IMR-90 (cell line): ENCODE measurements at regions not wholly inside any gene's neighbourhood (a gene's known extent, or its start where the extent isn't known, plus 50 kb on each side); places are given as distances from the start of the nearest gene placed in this dataset.
A peak's percentile ranks its signal among the peaks of the same experiment; 100 is the strongest.

Experiments used
- ATAC-seq: fragments of 200-7000 bp; cut with Tn5 transposase; 2 replicates; pipeline ENCODE4 v1.9.1; 2020; ENCODE audit warnings: low read depth, mild to moderate bottlenecking, moderate library complexity
- BruUV-seq: library from RNA; stranded (reverse); fragments of 400-500 nt; replicated peaks from 2 replicates; lab custom pipeline; 2021; lab: Mats Ljungman, UMichigan
- CTCF ChIA-PET: fragments of 300-600 bp; formaldehyde crosslinking; extraction: SDS; loops from one replicate; lab custom pipeline; 2021; ENCODE audit warnings: antibody characterized with exemption; lab: Yijun Ruan, JAX
- POLR2A ChIA-PET: fragments of 300-600 bp; sonication (Branson Sonifier 250); formaldehyde crosslinking; loops from one replicate; lab custom pipeline; 2022; ENCODE audit warnings: antibody characterized with exemption; ENCODE audit not compliant: unreplicated experiment; lab: Charles Lee
- DNase-seq: peaks from one replicate; pipeline ENCODE4 v3.0.0; 2013
- H2AFZ ChIP-seq: replicated peaks from 2 replicates; pipeline ENCODE3; 2013; ENCODE audit warnings: low read length, mild to moderate bottlenecking; ENCODE audit not compliant: poor library complexity
- H2AK5ac ChIP-seq: 2 replicates; pipeline ENCODE4 v1.6.1; 2013; ENCODE audit warnings: low read depth, low read length, inconsistent platforms
- H2AK9ac ChIP-seq: replicated peaks from 2 replicates; pipeline ENCODE3; 2013; ENCODE audit warnings: mild to moderate bottlenecking, low read depth, low read length, moderate library complexity; ENCODE audit not compliant: poor library complexity
- H2BK120ac ChIP-seq: 2 replicates; pipeline ENCODE4 v1.6.1; 2013; ENCODE audit warnings: low read depth, low read length, inconsistent platforms
- H2BK15ac ChIP-seq: 3 replicates; pipeline ENCODE4 v1.6.1; 2013; ENCODE audit warnings: low read depth, low read length, inconsistent platforms
- H2BK20ac ChIP-seq: 2 replicates; pipeline ENCODE4 v1.6.1; 2013; ENCODE audit warnings: low read depth, mild to moderate bottlenecking, inconsistent platforms, low read length, moderate library complexity
- H2BK5ac ChIP-seq: 2 replicates; pipeline ENCODE4 v1.6.1; 2013; ENCODE audit warnings: mild to moderate bottlenecking, low read depth, low read length, inconsistent platforms; ENCODE audit not compliant: poor library complexity, severe bottlenecking
- H3K14ac ChIP-seq: replicated peaks from 2 replicates; pipeline ENCODE4 v1.6.1; 2013; ENCODE audit warnings: low read depth, low read length, inconsistent platforms
- H3K18ac ChIP-seq: 2 replicates; pipeline ENCODE4 v1.6.1; 2013; ENCODE audit warnings: low read depth, low read length, control low read depth
- H3K23ac ChIP-seq: 2 replicates; pipeline ENCODE4 v1.6.1; 2013; ENCODE audit warnings: low read depth, low read length, inconsistent platforms
- H3K27ac ChIP-seq: 2 replicates; pipeline ENCODE4 v1.5.1; 2013; ENCODE audit warnings: mild to moderate bottlenecking, control low read depth, low read length; ENCODE audit not compliant: insufficient read depth
- H3K27me3 ChIP-seq: 2 replicates; pipeline ENCODE4 v1.6.1; 2013; ENCODE audit warnings: low read length; ENCODE audit not compliant: control insufficient read depth, insufficient read depth
- H3K36me3 ChIP-seq: 2 replicates; pipeline ENCODE4 v1.6.1; 2013; ENCODE audit warnings: low read length, mixed read lengths; ENCODE audit not compliant: control insufficient read depth, insufficient read depth
- H3K4ac ChIP-seq: 2 replicates; pipeline ENCODE4 v1.6.1; 2013; ENCODE audit warnings: low read depth, low read length, inconsistent platforms
- H3K4me1 ChIP-seq: 2 replicates; pipeline ENCODE4 v1.6.1; 2013; ENCODE audit warnings: low read length, mixed read lengths; ENCODE audit not compliant: control insufficient read depth, insufficient read depth
- H3K4me2 ChIP-seq: 2 replicates; pipeline ENCODE4 v1.6.1; 2013; ENCODE audit warnings: low read depth, mild to moderate bottlenecking, control low read depth, low read length, moderate library complexity
- H3K4me3 ChIP-seq: 2 replicates; pipeline ENCODE4 v1.5.1; 2013; ENCODE audit warnings: low read depth, mild to moderate bottlenecking, control low read depth, low read length, moderate library complexity; ENCODE audit not compliant: insufficient read depth
- H3K56ac ChIP-seq: 2 replicates; pipeline ENCODE4 v1.6.1; 2013; ENCODE audit warnings: low read length, inconsistent platforms; ENCODE audit not compliant: insufficient read depth; ENCODE audit errors: extremely low read depth
- H3K79me1 ChIP-seq, 2 experiments: 2 replicates each; pipeline ENCODE4 v1.6.1; 2013; ENCODE audit warnings: low read length in 2 of 2, inconsistent platforms in 1 of 2, low read depth in 1 of 2
- H3K9ac ChIP-seq: 2 replicates; pipeline ENCODE4 v1.6.1; 2013; ENCODE audit warnings: low read depth, low read length, control low read depth
- H3K9me1 ChIP-seq: 2 replicates; pipeline ENCODE4 v1.6.1; 2013; ENCODE audit warnings: low read length, inconsistent platforms; ENCODE audit not compliant: insufficient read depth
- H3K9me3 ChIP-seq: 2 replicates; pipeline ENCODE4 v1.6.1; 2013; ENCODE audit warnings: low read length; ENCODE audit not compliant: control insufficient read depth, insufficient read depth
- H4K20me1 ChIP-seq: 2 replicates; pipeline ENCODE4 v1.6.1; 2013; ENCODE audit warnings: low read length, inconsistent platforms; ENCODE audit not compliant: insufficient read depth
- H4K5ac ChIP-seq: 2 replicates; pipeline ENCODE4 v1.6.1; 2013; ENCODE audit warnings: mild to moderate bottlenecking, low read depth, low read length, control low read depth
- H4K8ac ChIP-seq, 2 experiments: 2 replicates each; pipeline ENCODE4 v1.6.1; 2013; ENCODE audit warnings: low read depth in 2 of 2, low read length in 2 of 2, control low read depth in 1 of 2, inconsistent platforms in 1 of 2
- H4K91ac ChIP-seq: 2 replicates; pipeline ENCODE4 v1.6.1; 2013; ENCODE audit warnings: low read depth, low read length, inconsistent platforms; ENCODE audit not compliant: insufficient read depth
- BHLHE40 ChIP-seq: fragments of 150-350 bp; IDR thresholded peaks from 2 replicates; pipeline ENCODE4 v1.6.1; 2016; ENCODE audit warnings: mild to moderate bottlenecking, low read depth, low read length
- CEBPB ChIP-seq: IDR thresholded peaks from 2 replicates; pipeline ENCODE4 v1.6.1; 2012; ENCODE audit warnings: low read depth, low read length, improper control_type of control experiment
- CHD1 ChIP-seq: IDR thresholded peaks from 2 replicates; pipeline ENCODE4 v1.6.1; 2012; ENCODE audit warnings: low read depth, low read length, improper control_type of control experiment
- ELK1 ChIP-seq: fragments of 150-350 bp; IDR thresholded peaks from 2 replicates; pipeline ENCODE4 v1.6.1; 2016; ENCODE audit warnings: low read depth, mild to moderate bottlenecking, low read length, moderate library complexity, borderline replicate concordance
- FOS ChIP-seq: fragments of 150-350 bp; IDR thresholded peaks from 2 replicates; pipeline ENCODE4 v1.6.1; 2016; ENCODE audit warnings: low read depth, low read length
- MAFK ChIP-seq: IDR thresholded peaks from 2 replicates; pipeline ENCODE4 v1.6.1; 2012; ENCODE audit warnings: low read depth, low read length, improper control_type of control experiment
- MAZ ChIP-seq: IDR thresholded peaks from 2 replicates; pipeline ENCODE4 v1.6.1; 2012; ENCODE audit warnings: low read depth, mild to moderate bottlenecking, low read length, improper control_type of control experiment, moderate library complexity, borderline replicate concordance
- MXI1 ChIP-seq: IDR thresholded peaks from 2 replicates; pipeline ENCODE4 v1.6.1; 2012; ENCODE audit warnings: low read depth, mild to moderate bottlenecking, low read length, moderate library complexity, borderline replicate concordance
- NFE2L2 ChIP-seq: fragments of 150-350 bp; IDR thresholded peaks from 2 replicates; pipeline ENCODE4 v1.6.1; 2016; ENCODE audit warnings: low read depth, mild to moderate bottlenecking, low read length
- POLR2A ChIP-seq: IDR thresholded peaks from 2 replicates; pipeline ENCODE4 v1.6.1; 2012; ENCODE audit warnings: mild to moderate bottlenecking, low read depth, low read length
- RAD21 ChIP-seq: IDR thresholded peaks from 2 replicates; pipeline ENCODE4 v1.6.1; 2012; ENCODE audit warnings: low read length, improper control_type of control experiment
- SMC3 ChIP-seq: fragments of 150-350 bp; IDR thresholded peaks from 2 replicates; pipeline ENCODE4 v1.6.1; 2016; ENCODE audit warnings: low read depth, mild to moderate bottlenecking, antibody characterized with exemption, low read length, moderate library complexity
- USF2 ChIP-seq: fragments of 150-350 bp; IDR thresholded peaks from 2 replicates; pipeline ENCODE4 v1.6.1; 2017; ENCODE audit warnings: mild to moderate bottlenecking, antibody characterized with exemption, low read length, low read depth
- WGBS, 2 experiments: methylation state at CpG; one replicate each; pipeline versions ENCODE4 v1.1.5 to v1.1.7; 2013; ENCODE audit warnings: missing lambda C conversion rate in 2 of 2; ENCODE audit not compliant: insufficient read length in 1 of 2; ENCODE audit errors: extremely low coverage in 2 of 2; 5-methylcytosine and 5-hydroxymethylcytosine counted together
- dilution Hi-C: fragments of 300-500 bp; cut with HindIII; formaldehyde crosslinking; loops from one replicate; pipeline ENCODE4 v1.14.3; 2018; ENCODE audit warnings: low sequenced_read_pairs; ENCODE audit not compliant: unreplicated experiment
- in situ Hi-C: fragments of 300-500 bp; cut with MboI; formaldehyde crosslinking; loops from 3 replicates; pipeline ENCODE4 v1.14.3; 2019; ENCODE audit warnings: low sequenced_read_pairs, inconsistent platforms, mixed read lengths
- intact Hi-C: fragments of 100-400 bp; cut with micrococcal nuclease; formaldehyde crosslinking; loops from 2 replicates; pipeline ENCODE4 v1.10.0; 2022

GRCh38 chr10:4650582-4650981 is 175.4 kb upstream of the AKR1E2 start (continued):
- TF ChIP-seq MAZ = no peak

GRCh38 chr10:4649886-4650508 is 176.0 kb upstream of the AKR1E2 start:
- Histone ChIP-seq H3K9me1 (0 out of 2 replicates have a peak, but pooled peaks cover 2% of the 10 kb centered on the region), H3K9me3 (no peaks in the 10 kb centered on the region), H3K36me3 (no peaks in the 10 kb centered on the region), H2AK5ac (no peak overlapping the region), H2BK5ac (peak overlapping the region; percentile 1), H3K14ac (no peak overlapping the region), H2BK120ac (peak overlapping the region; percentile 66; the same call in 1 of the 2 replicates), H2BK20ac (0 out of 2 replicates have a peak overlapping the region, but pooled peaks have one; percentile 53), H4K5ac (no peak overlapping the region), H3K4me2 (peak overlapping the region; percentile 58), H3K4me1 (peaks cover 4% of the 10 kb centered on the region; the same call in 1 of the 2 replicates), H4K20me1 (no peaks in the 10 kb centered on the region), H3K4ac (no peak overlapping the region), H3K79me1 (no peaks in the 10 kb centered on the region), H2AFZ (no peak overlapping the region), H3K4me3 (no peak overlapping the region), H3K56ac (no peak overlapping the region; the same call in 1 of the 2 replicates), H3K27ac (no peak overlapping the region), H4K91ac (no peak overlapping the region), H3K9ac (no peak overlapping the region), H2AK9ac (no peak overlapping the region), H3K18ac (no peak overlapping the region), H3K27me3 (no peaks in the 10 kb centered on the region), H2BK15ac (no peak overlapping the region), H3K23ac (no peak overlapping the region), H4K8ac (no peak overlapping the region)
- no TSS peak for BruUV-seq
- ChIA-PET POLR2A (no interaction called here), CTCF (no interaction called here)
- DNase-seq = peak; percentile 66
- in situ Hi-C loops (loop anchor here (10.0 kb wide), 1 partner anchor 1465 kb away; no protein-coding TSS in a partner anchor), intact Hi-C loops (loop anchor here (5.0 to 10.0 kb wide), 3 partner anchors 138 to 1185 kb away; no protein-coding TSS in a partner anchor), dilution Hi-C loops (no loop called here)
- ATAC-seq = peak; percentile 76
- no CpG with 5 or more reads among the region's 3 CpGs for WGBS, 2 experiments
- TF ChIP-seq RAD21 (no peak), ELK1 (no peak), CHD1 (no peak), FOS (no peak), NFE2L2 (no peak), CEBPB (no peak), MXI1 (no peak), SMC3 (no peak), POLR2A (no peak), MAFK (no peak), BHLHE40 (no peak), USF2 (no peak), MAZ (no peak)
